HEK293T (cell line): ENCODE measurements at regions not wholly inside any gene's neighbourhood (a gene's known extent, or its start where the extent isn't known, plus 50 kb on each side); places are given as distances from the start of the nearest gene placed in this dataset.

Experiments used
- BHLHE40 ChIP-seq: fragments of 450-650 bp; IDR thresholded peaks from 2 replicates; pipeline ENCODE4 v1.6.1; 2016; ENCODE audit warnings: mild to moderate bottlenecking, moderate library complexity, borderline replicate concordance
- FOXM1 ChIP-seq: fragments of 450-650 bp; IDR thresholded peaks from 2 replicates; pipeline ENCODE4 v1.6.1; 2017; ENCODE audit warnings: mild to moderate bottlenecking, borderline replicate concordance
- HDGF ChIP-seq: fragments of 450-650 bp; IDR thresholded peaks from 2 replicates; pipeline ENCODE4 v1.6.1; 2017; ENCODE audit warnings: antibody characterized with exemption, borderline replicate concordance
- SP1 ChIP-seq: fragments of 450-650 bp; IDR thresholded peaks from 2 replicates; pipeline ENCODE4 v1.6.1; 2017

GRCh38 chrX:45768666-45769236 is 568.1 kb upstream of the DIPK2B start:
- no peak for TF ChIP-seq HDGF
- TF ChIP-seq BHLHE40, result no peak
- TF ChIP-seq SP1, result no peak
- TF ChIP-seq FOXM1, result no peak
